ENCODE measurements at regions not wholly inside any gene's neighbourhood (a gene's known extent, or its start where the extent isn't known, plus 50 kb on each side); places are given as distances from the start of the nearest gene placed in this dataset.

DNA sequence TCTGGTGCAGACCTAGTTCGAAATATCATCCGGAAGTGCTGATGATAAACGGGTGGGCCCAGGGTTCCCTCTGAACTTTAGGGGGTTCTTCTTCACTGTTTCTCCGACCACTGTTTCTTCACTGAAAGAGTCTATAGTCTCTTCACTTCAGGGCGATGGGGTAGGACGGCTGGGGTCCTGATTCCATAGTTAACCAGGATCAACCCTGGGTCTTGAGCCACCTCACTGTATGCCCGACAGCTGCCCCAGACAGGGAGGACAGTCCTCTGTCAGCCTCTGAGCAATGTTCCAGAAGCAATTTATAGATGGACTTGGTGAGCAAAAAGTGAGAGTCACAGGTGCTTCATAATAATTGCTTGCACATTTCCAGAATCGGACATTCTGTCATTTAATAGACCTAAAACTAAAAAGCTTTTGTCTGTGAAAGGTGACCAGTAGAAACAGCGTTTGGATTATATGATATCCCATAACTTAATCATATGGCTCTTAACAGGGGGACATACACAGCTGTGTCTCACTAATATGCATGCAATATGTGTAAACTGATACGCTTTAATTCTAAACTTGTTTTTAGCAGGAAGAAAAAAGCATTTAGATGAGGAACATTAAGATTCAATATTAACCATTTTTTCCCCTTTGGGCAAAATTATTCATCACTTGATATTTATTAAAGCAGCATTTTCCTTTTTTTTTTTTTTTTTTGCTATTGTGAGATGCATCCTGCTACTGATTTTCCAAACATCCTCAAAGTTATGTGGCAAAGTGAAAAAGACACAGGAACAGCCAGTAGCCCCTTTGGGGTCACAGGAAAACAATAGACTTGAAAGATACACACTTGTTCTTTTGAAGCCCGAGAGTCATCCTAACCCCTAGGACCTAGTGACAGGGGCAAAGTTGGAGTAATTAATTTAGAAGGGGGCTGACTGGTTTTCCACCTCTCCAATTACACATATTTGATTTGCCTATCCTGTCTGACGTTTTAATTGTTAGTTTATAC, 277.0 kb downstream of the ZNF536 start:
- DNase-seq, result no peak

DNA sequence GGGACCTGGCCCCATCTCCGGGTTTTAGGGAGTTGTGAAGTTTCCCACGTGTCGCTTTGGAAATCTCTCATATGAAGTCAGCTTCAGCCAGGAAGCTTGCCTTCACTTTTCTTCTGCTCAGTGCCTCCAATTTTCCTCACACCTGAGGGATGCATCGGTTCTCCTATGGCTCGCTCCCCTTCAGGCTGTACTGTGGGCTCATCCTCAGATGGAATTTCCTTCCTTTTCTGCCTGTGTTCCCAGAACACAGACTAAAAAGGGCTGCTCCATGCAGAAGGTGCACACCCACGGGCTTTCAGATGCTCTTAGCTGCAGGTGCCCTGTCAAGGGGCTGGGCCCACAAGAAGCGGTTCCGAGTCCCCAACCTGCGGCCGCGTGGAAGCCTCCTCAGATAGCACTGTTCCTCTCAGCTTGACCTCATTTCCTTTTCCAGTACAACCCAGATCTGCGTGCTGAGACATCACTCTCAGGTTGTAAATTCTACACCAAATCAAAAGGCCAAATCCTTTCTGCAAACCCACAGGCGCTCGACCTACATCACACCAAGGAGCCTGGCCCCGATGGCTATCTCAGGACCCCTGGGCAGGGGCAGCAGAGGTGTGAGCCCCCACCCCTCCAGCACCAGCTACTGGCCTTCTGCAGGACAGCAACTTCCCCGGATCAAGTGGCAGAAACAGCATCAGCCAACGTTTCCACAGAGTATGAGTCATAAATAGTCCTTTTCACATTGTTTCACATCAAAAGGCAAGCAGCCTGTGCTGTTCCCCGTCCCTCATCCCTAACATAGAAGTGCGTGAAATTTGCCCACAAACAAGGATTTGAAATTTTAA, 275.9 kb downstream of the ZNF536 start:
- no peak for DNase-seq

DNA sequence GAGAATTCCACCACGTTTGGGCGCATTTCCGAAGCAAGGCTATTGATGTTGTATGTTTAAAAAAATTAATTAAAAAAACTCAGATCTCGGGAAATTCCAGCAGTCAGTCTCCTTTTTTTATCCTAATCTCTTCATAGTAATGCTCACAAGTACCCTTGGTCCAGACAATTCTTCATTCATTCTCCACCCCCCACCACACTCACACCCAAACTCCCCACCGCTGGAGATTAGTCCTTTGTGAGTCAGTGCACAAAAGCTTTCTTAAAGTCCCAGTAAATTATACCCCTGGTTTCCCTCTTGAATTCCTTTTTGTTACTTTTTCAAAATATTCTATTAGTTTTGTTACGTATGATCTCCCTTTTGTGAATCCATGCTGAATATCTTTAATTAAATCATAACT, 274.6 kb downstream of the ZNF536 start:
- no peak for DNase-seq

DNA sequence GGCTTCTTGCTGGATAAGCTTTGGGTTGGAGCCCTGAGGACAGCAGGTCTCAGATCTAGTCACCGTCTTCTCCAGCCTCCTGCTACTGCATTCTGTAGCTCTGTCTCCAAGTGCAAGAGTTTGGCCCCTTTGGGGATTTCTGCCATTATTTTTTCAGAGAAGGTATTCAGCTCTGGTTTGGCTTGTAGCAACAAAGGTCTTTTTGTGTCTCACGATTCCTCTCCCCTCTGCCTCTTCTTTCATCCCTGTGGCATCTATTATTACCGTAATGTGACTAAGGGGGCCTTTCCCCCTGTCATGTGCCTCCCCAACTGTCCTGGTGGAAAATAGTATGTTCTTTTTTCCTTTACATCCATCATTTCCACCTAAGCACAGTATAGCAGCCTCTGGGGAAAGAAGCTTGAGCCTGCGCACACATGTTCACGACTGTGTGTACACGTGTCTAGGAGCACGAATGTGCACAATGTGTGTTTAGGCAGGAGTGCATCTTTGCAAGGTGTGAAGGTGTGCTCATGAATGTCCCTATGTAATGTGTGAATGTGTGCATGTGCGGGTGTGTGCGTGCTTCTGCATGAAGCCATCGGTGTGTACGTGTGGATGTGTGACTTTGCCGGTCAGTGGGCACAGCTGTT, 273.9 kb downstream of the ZNF536 start:
- no peak for DNase-seq

DNA sequence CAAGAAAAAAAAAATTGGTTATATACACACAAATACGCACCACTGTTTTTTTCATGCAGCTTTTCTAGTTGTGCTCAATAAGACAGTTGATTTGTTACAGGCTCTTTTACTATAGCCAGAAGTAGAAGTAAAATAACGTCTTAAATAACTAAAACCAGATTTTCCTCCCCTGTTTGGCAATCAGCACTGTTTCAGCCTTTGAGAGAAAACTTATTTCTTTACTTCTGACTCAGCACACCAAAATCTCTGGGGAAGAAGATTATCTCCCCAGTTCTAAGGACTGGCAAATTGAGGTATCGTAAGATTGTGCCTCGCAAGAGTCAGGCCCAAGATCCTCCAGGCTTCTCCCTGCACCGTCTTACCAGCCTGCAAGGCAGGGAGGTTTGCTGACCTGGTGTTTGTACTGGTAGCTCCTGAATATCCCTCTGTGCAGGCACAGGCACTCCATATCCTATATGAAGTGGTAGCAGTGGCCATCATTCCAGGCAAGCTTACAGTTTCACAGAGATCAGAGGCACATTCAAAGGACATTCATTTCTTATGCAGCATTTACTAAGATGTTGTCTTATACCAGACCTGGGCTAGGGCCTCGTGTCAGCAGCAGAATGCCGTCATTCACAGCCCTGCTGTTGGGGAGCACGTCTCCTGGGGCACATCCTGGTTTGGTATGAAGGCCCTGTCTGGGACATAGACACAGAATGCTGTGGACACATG, 268.2 kb downstream of the ZNF536 start:
- no peak for DNase-seq

DNA sequence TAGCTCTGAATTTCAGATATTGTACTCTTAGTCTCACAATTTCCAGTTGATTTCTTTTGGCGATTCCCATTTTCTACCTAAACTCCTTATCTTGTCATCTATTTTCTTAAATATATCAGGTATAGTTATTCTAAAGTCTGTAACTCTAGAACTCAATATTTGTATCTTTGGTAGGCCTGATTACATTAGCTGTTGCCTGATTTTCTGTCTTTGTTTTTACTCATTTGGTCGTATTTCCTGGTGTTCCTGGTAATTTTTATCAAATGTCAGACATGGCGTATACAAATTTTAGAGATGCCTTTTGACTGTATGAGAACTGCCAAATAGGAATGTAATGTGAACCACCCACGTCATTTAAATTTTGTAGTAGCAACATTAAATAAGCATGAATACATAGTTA, 266.7 kb downstream of the ZNF536 start:
- DNase-seq, result no peak

DNA sequence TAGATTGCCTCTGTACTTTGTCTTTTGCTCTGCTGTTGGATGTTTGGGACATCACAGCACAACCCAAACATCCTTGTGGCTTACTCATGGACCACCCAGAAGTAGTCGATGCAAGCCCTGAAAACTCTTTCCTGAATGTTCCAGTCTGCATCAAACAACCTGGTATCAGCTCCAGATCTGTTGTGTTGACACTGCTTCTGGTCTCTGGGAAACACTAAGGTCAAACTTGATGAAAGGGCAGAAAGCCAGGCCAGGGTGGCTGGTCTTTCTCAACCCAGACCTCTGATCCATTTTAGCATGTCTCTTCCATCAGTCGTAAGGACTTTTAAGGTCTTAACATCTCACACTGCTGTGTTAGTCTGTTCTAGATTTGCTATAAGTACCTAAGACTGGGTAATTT, 265.7 kb downstream of the ZNF536 start:
- no peak for DNase-seq

DNA sequence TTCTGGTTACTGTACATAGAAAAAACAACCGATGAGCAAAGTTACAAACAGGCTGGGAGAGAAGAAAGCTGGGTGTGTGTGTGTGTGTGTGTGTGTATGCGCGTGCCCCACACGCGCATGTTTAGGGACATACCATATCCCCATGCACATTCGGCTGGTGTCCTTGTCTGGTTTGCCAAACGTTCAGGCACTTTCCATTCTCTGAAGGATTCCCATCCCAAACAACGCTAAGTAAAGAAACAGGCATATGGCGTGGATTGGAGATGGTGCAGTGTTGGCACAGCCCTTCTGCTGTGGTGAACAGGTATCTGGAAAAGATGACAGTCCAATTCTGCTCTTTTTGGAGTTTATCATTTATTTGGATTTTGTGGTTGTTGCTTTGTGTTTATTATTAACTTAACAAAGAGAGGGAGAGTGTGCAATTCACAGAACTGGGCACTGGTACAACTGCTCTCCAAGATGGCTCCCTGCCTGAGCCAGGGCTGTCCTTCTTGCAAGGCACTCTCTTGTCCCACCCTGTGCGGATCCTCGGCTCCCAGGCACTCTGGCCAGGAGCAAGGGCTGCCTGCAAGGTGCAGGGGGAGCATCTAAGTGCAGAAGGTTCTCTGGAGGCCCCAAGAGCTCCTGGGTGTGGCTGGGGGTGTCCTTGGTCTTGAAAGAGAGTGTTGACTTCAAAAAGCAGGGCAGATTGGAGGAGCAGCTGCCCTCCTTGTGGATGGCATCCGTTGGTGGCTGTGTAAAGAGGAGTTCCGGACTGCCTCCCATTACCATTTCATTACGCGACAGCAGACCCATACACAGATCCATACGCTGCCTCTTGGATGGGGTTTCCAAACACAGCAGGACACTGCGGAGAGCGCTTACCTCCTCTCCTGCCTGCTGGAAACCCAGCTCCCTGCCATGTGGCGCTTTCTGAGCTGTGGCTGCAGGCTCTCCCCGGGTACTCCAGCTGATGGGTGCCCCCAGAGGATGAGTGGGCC, 263.1 kb downstream of the ZNF536 start:
- DNase-seq, result no peak

DNA sequence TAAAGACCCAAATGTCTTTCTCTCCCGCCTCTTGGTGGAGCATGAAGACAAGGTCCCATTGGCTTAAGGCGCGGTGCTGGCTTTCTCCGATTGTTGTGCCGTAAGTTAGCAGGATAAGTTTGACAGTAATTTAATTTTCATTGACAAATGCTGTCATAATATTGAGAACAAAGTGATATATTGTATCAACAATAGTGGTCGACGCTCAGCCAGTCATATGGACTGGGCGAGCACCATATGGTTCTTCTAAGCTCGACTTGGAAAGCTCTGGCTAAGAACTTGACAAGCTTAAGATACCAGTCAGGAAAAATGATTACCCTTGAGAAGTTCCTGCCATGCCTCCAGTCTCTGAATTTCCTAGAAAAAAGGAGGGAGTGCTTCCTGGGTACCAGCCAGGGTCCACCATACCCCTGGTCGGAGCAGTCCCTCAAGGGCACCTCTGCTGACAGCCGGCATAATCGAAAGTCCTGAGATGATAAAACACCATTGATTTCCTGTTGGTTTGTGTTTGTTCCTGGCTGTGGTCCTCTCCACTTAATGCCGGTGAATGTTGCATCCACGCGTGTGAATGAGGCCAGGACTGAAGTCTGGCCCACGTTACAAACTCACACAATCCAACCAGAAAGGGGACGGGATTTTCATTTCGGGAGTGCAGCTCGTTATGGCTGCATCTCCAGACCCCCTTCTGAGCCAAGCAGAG, 262.1 kb downstream of the ZNF536 start:
- no peak for DNase-seq

DNA sequence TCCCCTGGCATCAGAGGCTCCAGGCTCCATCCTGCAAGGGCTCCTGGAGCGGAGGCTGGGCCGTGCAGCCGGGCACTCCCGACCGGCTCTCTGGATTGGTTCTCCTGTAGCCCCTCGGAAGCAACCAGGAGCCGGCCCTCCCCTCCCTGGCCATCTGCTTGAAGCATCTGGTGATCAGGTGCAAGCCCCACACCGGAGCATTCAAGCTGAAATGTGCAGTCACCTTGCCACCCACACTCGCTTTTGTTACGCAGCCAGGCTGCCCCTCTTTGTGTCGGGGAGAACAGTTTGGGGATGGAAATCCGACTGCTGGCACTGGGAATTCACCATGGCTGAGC, 258.8 kb downstream of the ZNF536 start:
- no peak for DNase-seq

DNA sequence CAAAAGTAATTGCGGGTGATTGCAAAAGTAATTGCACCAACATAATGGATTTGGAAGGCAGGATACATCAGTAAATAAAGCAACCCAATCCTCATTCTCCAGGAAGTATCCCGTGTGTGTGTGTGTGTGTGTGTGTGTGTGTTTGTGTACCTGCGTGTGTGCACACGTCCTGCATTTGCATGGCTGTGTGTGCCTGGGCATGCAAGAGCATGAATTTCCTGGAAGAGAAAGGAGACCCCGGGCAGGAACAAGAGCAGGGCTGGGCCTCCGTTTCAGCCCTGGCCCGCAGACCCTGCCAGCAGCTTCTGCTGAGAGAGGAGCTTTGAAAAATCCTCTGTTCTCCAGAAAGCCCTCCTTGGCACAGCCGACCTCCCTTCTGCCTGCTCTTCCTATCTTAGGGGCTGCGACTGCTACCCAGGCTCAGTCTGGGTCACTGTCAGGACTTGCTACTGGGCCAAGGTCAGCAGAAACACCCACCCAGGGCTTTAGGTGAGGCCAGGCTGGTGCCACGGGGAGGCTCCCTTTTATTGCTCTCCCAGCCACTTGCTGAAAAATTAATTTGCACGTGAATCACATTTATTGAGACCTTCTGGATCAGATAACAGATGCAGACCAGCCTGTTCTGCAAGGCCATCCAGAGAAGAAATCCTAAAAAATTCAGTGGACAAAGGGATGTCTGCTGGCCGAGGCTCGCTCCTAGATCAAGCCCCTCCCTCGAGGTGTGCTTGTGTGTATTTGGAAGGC, 258.3 kb downstream of the ZNF536 start:
- DNase-seq, result no peak

DNA sequence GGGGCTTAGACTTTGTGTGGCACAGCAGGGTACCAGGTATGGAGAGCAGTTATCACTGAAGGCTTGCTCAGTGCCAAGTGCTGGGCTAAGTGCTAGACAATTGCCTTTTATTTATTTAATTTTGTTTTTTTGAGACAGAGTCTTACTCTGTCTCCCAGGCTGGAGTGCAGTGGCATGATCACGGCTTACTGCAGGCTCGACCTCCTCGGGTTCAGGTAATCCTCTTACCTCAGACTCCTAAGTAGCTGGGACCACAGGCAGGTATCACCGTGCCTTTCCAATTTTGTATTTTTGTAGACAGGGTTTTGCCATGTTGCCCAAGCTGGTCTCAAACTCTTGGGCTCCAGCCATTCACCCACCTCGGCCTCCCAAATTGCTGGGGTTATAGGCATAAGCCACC, 256.9 kb downstream of the ZNF536 start:
- DNase-seq, result no peak

DNA sequence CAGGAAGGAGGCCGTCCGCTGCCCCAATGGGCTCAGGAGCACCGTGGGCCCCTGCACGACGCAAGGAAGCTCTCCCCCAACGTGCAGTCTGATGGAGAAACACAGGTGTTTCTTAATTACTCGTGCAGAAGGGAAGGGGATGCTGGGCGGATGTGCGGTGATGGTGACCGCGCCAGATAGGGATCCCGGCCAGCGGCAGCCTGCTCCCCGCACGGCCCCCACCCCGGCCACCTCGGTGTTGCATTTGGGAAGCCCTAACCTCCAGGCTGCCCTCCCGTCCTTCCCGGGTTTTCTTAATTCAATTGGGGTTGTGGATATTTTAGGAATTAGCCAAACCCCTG, 254.4 kb downstream of the ZNF536 start:
- DNase-seq, result no peak

DNA sequence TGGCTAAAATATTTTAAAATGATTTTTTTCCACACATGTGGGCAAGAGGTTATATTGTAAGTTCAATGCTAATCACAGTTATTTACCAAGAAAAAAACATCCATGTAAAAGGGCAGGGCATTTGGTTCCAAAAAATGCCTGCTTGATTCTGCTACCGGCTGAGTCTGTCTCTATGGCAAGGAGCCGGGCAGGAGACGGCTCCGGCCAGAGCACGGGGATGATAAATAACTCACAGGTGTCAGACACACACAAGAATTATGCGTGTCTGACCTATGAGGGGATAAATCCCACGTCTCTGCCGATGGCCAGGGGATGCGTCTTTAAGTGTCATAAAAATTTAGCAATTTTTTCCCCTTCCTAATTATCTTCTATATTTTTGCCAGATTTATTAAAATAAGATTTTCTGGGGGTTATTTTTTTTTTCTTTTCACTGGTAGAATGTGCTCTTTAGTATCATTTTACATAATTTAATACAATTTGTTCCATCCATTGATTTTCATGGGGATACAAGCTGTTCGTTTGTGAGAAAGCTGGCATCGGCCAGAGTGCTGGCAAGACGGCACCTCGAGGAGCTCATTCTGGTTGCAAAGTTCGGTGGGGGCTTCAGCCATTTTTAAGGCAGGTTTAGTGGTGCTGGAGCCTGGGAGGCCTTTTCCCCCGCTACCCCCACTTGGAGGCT, 253.9 kb downstream of the ZNF536 start:
- DNase-seq, result no peak

DNA sequence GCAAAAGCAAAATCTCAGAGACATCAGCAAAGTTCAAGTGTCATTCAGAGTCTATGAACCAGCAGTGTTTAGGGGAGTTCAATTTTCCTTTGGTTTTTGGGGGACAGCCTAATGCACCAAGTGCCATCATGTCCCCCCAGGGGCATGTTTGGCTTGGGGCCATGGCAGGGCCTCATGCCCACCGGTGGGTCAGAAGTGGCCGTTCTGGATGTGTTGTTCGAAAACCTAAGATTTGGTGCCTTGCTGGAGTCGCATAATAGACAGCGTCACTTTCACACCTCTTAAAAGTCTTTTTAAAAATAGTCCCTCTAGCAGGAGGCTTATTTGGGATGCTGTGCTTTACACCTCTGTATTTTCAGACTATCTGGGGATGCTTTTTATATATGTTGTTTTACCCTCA, 250.1 kb downstream of the ZNF536 start:
- no peak for DNase-seq

DNA sequence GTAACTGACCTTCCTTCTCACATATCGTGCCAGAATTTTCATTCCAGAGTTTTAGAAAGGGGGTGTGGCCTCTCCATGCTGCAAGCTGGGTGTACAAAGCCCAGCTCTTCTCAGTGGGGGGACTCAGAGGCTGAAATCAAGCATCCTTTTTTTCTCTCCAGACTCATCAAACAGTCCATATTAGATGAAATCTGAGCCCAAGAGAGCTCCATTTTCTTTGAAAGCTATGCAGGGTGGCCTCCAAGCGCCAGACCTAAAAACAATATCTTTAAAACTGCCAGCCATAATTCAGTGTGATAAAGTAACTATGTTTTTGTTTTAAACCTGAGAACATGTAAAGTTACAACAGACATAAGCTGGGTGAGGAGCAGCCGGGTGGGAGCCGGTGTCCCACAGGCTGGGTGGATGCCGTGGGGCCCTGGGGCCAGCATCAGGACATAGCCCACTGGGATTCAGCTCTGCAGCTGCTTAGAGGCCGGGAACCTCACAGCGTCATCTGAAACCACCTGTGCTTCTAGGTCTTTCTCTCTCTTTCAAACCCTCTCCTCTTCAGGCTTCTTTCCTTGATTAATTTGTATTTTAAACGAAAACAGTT, 249.2 kb downstream of the ZNF536 start:
- no peak for DNase-seq

DNA sequence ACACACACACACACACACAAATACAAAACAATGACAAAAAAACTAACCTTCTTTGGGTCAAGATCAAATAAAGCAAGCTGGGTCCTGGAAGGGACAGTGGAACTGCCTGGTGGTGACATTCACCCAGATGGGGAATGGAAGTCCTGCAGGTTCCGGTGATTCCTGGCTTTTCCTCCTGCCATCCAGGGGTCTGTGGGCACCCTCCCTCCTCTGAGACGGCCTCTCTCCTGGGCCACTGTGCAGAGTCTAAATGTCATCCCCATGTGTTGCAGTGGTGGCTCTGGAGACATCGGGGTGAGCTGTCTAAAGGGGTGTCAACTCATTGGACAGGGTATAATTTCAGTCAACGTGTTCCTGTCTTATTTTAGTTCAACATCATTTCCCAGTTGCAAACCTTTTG, 248.2 kb downstream of the ZNF536 start:
- DNase-seq, result no peak

DNA sequence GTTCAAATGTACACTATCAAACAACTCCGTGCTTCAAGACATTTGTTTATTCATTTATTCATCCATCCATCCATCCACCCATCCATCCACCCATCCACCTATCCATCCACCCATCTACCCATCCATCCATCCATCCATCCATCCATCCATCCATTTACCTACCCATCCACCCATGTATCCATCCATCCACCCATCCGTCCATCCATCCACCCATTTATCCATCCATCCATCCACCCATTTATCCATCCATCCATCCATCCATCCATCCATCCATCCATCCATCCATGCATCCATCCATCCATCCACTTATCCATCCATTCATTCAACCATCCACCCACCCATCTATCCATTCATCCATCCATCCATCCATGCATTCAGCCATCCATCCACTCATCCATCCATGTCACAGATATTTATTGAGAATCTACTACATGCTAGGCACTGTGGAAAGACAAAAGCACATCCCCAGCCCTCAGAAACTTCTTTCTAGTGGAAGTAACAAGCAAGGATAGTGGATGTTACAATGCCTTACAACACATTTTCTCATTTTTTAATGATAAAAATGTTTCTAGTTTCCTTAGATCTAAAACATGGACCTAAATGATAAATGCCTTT, 237.6 kb downstream of the ZNF536 start:
- DNase-seq, result no peak

DNA sequence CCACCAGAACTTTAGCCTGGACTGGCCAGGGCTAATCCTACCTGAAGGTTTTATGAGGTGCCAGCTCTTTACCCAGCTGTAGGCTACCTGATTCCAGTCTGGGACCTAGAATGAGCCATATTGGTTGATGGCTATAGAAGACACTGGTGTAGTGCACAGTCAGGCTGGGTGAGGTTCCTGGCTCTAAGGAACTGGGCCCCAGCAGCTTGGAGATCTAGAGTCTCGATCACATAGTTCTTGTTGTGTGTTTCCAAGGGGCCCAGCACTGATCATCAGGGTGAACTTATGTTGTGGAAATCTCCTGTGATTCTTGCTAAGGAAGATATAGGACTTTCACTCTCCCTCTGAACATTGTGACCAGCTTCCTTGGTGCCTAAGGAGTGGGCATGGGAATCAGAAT, 236.3 kb downstream of the ZNF536 start:
- no peak for DNase-seq

All from right forelimb (tissue), 1 donor.